H1 (cell line): ENCODE measurements at regions not wholly inside any gene's neighbourhood (a gene's known extent, or its start where the extent isn't known, plus 50 kb on each side); places are given as distances from the start of the nearest gene placed in this dataset.

Source experiments
- CTCF ChIA-PET: fragments of 300-600 bp; sonication (Branson Sonifier 250); formaldehyde crosslinking; loops from one replicate; lab custom pipeline; 2021; ENCODE audit not compliant: partially characterized antibody; lab: Charles Lee
- POLR2A ChIA-PET: fragments of 300-600 bp; sonication (Branson Sonifier 250); formaldehyde crosslinking; loops from one replicate; lab custom pipeline; 2021; ENCODE audit warnings: inconsistent platforms; ENCODE audit not compliant: partially characterized antibody; lab: Charles Lee
- DNase-seq, 2 experiments: peaks; one replicate each; pipeline versions ENCODE4 v3.0.0 to v3.0.0-alpha.2; 2010 to 2022; ENCODE audit warnings: low spot score in 2 of 2, low read depth in 1 of 2, mixed read lengths in 1 of 2
- FAIRE-seq: peaks from 2 replicates; lab custom pipeline; 2011; peaks lifted over from hg19 to GRCh38; lab: Jason Lieb, UNC
- H2AFZ ChIP-seq: 2 replicates; pipeline ENCODE4 v1.8.1; 2012; ENCODE audit warnings: low read length, inconsistent platforms
- H2AK5ac ChIP-seq: 2 replicates; pipeline ENCODE4 v1.6.1; 2013; ENCODE audit warnings: low read depth, low read length
- H2BK120ac ChIP-seq: replicated peaks from 2 replicates; pipeline ENCODE3; 2013; ENCODE audit warnings: low read depth, low read length, inconsistent platforms
- H2BK12ac ChIP-seq: 2 replicates; pipeline ENCODE4 v1.6.1; 2013; ENCODE audit warnings: low read depth, low read length
- H2BK15ac ChIP-seq: 2 replicates; pipeline ENCODE4 v1.6.1; 2013; ENCODE audit warnings: low read length
- H2BK20ac ChIP-seq: 2 replicates; pipeline ENCODE4 v1.6.1; 2013; ENCODE audit warnings: low read length
- H2BK5ac ChIP-seq: 2 replicates; pipeline ENCODE4 v1.6.1; 2013; ENCODE audit warnings: low read depth, low read length
- H3K14ac ChIP-seq: 2 replicates; pipeline ENCODE4 v1.6.1; 2013; ENCODE audit warnings: inconsistent platforms; ENCODE audit not compliant: insufficient read length
- H3K18ac ChIP-seq: 2 replicates; pipeline ENCODE4 v1.6.1; 2013; ENCODE audit warnings: low read length; ENCODE audit errors: extremely low read depth
- H3K23ac ChIP-seq: 2 replicates; pipeline ENCODE4 v1.6.1; 2013; ENCODE audit warnings: inconsistent platforms; ENCODE audit not compliant: insufficient read length
- H3K23me2 ChIP-seq: 2 replicates; pipeline ENCODE4 v1.6.1; 2013; ENCODE audit warnings: low read depth, low read length
- H3K27ac ChIP-seq: 2 replicates; pipeline ENCODE4 v1.6.1; 2011; ENCODE audit warnings: low read depth, low read length, inconsistent platforms
- H3K27me3 ChIP-seq, 4 experiments: replicated peaks in 1 of 4; 1 replicate in 1 of 4; 2 replicates in 3 of 4; pipeline versions ENCODE4 v1.6.1 to v1.8.1; 2011 to 2013; ENCODE audit warnings: low read length in 3 of 4, mild to moderate bottlenecking in 3 of 4, inconsistent platforms in 2 of 4, mixed read lengths in 2 of 4, moderate library complexity in 1 of 4; ENCODE audit not compliant: control insufficient read depth in 3 of 4, insufficient read depth in 3 of 4; ENCODE audit errors: extremely low read depth in 1 of 4
- H3K36me3 ChIP-seq, 4 experiments: 2 replicates each; pipeline versions ENCODE4 v1.6.1 to v1.8.1; 2011 to 2013; ENCODE audit warnings: mild to moderate bottlenecking in 4 of 4, low read length in 3 of 4, moderate library complexity in 2 of 4, control low read depth in 1 of 4, inconsistent platforms in 1 of 4; ENCODE audit not compliant: insufficient read depth in 4 of 4, control insufficient read depth in 2 of 4
- H3K4ac ChIP-seq: replicated peaks from 2 replicates; pipeline ENCODE3; 2013; ENCODE audit warnings: low read length, low read depth, mixed read lengths, inconsistent platforms; ENCODE audit not compliant: insufficient read length
- H3K4me1 ChIP-seq, 4 experiments: replicated peaks in 1 of 4; 1 replicate in 1 of 4; 2 replicates in 3 of 4; pipeline versions ENCODE4 v1.6.1 to v1.8.1; 2011 to 2013; ENCODE audit warnings: low read length in 3 of 4, inconsistent platforms in 2 of 4, mixed read lengths in 1 of 4; ENCODE audit not compliant: insufficient read depth in 4 of 4, control insufficient read depth in 3 of 4
- H3K4me2 ChIP-seq, 2 experiments: 2 replicates each; pipeline versions ENCODE4 v1.6.1 to v1.8.1; 2011 to 2013; ENCODE audit warnings: low read depth in 2 of 2, low read length in 2 of 2, control low read depth in 1 of 2, inconsistent platforms in 1 of 2, mild to moderate bottlenecking in 1 of 2; ENCODE audit not compliant: insufficient read depth in 1 of 2
- H3K4me3 ChIP-seq, 4 experiments: fragments of 200-600, 300-600 bp in 1 of 4; sonication (generic), shearing (Covaris generic), sonication (Bioruptor Twin) in 1 of 4; 2 replicates each; pipeline versions ENCODE4 v1.5.1 to v1.8.1; 2011 to 2016; ENCODE audit warnings: low read length in 4 of 4, low read depth in 3 of 4, control low read depth in 2 of 4, inconsistent platforms in 2 of 4, mild to moderate bottlenecking in 2 of 4, mixed read lengths in 1 of 4, moderate library complexity in 1 of 4; ENCODE audit not compliant: insufficient read depth in 2 of 4; ENCODE audit errors: extremely low read depth in 1 of 4
- H3K56ac ChIP-seq: replicated peaks from 2 replicates; pipeline ENCODE3; 2013; ENCODE audit warnings: low read depth, mild to moderate bottlenecking, mixed read lengths, low read length, inconsistent platforms; ENCODE audit not compliant: insufficient read length
- H3K79me1 ChIP-seq: 2 replicates; pipeline ENCODE4 v1.6.1; 2013; ENCODE audit warnings: low read depth, low read length, control low read depth
- H3K79me2 ChIP-seq, 2 experiments: 2 replicates each; pipeline versions ENCODE4 v1.6.1 to v1.8.1; 2012 to 2013; ENCODE audit warnings: low read length in 2 of 2, mild to moderate bottlenecking in 2 of 2, inconsistent platforms in 1 of 2; ENCODE audit not compliant: insufficient read depth in 2 of 2, control insufficient read depth in 1 of 2
- H3K9ac ChIP-seq, 4 experiments: replicated peaks in 1 of 4; 1 replicate in 1 of 4; 2 replicates in 3 of 4; pipeline versions ENCODE4 v1.6.1 to v1.8.1; 2011 to 2013; ENCODE audit warnings: low read depth in 3 of 4, low read length in 3 of 4, control low read depth in 2 of 4, mild to moderate bottlenecking in 2 of 4, moderate library complexity in 2 of 4, inconsistent platforms in 1 of 4; ENCODE audit errors: extremely low read depth in 1 of 4
- H3K9me3 ChIP-seq, 2 experiments: 2 replicates each; pipeline versions ENCODE4 v1.6.1 to v1.8.1; 2012 to 2013; ENCODE audit warnings: mild to moderate bottlenecking in 2 of 2, moderate library complexity in 2 of 2, control low read depth in 1 of 2, inconsistent platforms in 1 of 2, low read depth in 1 of 2, low read length in 1 of 2, mixed read lengths in 1 of 2; ENCODE audit not compliant: insufficient read depth in 2 of 2
- H4K20me1 ChIP-seq, 2 experiments: replicated peaks in 1 of 2; 2 replicates each; pipeline versions ENCODE3 to v1.8.1; 2011 to 2013; ENCODE audit warnings: inconsistent platforms in 2 of 2, low read length in 2 of 2, mild to moderate bottlenecking in 1 of 2; ENCODE audit not compliant: insufficient read depth in 2 of 2, control insufficient read depth in 1 of 2
- H4K5ac ChIP-seq: 2 replicates; pipeline ENCODE4 v1.6.1; 2013; ENCODE audit warnings: low read length, low read depth, mixed read lengths, inconsistent platforms; ENCODE audit not compliant: insufficient read length
- H4K8ac ChIP-seq: 2 replicates; pipeline ENCODE4 v1.8.0; 2013; ENCODE audit warnings: mild to moderate bottlenecking, moderate library complexity, low read length, inconsistent platforms; ENCODE audit not compliant: insufficient read depth; ENCODE audit errors: extremely low read depth
- H4K91ac ChIP-seq: replicated peaks from 2 replicates; pipeline ENCODE3; 2013; ENCODE audit warnings: low read length, mixed read lengths, inconsistent platforms; ENCODE audit not compliant: insufficient read length
- ATF2 ChIP-seq: IDR thresholded peaks from 2 replicates; pipeline ENCODE4 v1.6.1; 2012; ENCODE audit warnings: low read length, inconsistent platforms
- ATF3 ChIP-seq: IDR thresholded peaks from 2 replicates; pipeline ENCODE4 v1.6.1; 2011; ENCODE audit warnings: low read depth, mild to moderate bottlenecking, low read length; ENCODE audit not compliant: insufficient read depth
- CREB1 ChIP-seq: IDR thresholded peaks from 2 replicates; pipeline ENCODE4 v1.6.1; 2012; ENCODE audit warnings: inconsistent platforms
- SAP30 ChIP-seq: fragments of 300-600 bp; sonication (generic); IDR thresholded peaks from 2 replicates; pipeline ENCODE4 v1.7.1; 2012; ENCODE audit warnings: low read length, moderate library complexity, mild to moderate bottlenecking, inconsistent platforms; ENCODE audit not compliant: insufficient read depth, insufficient replicate concordance
- SP2 ChIP-seq: IDR thresholded peaks from 2 replicates; pipeline ENCODE4 v1.6.1; 2012; ENCODE audit warnings: mild to moderate bottlenecking, low read length, inconsistent platforms
- TAF1 ChIP-seq: IDR thresholded peaks from 2 replicates; pipeline ENCODE4 v1.6.1; 2011; ENCODE audit warnings: mild to moderate bottlenecking, low read depth, low read length
- TAF7 ChIP-seq: optimal IDR thresholded peaks from 2 replicates; pipeline ENCODE3; 2011; ENCODE audit warnings: low read depth, mild to moderate bottlenecking, inconsistent platforms, low read length, moderate library complexity, borderline replicate concordance
- ZNF274 ChIP-seq: IDR thresholded peaks from 2 replicates; pipeline ENCODE4 v1.7.0; 2012; ENCODE audit warnings: low read length, borderline replicate concordance; ENCODE audit errors: extremely low read depth
- WGBS, 2 experiments: shearing (Covaris generic) in 1 of 2; methylation state at CpG; one replicate each; pipeline versions ENCODE4 v1.1.6 to v1.1.7; 2013 to 2015; ENCODE audit warnings: low lambda C conversion rate in 2 of 2, mixed read lengths in 2 of 2, inconsistent platforms in 1 of 2, low coverage in 1 of 2, missing lambda C conversion rate in 1 of 2; ENCODE audit not compliant: insufficient replicate concordance in 2 of 2, insufficient coverage in 1 of 2, insufficient read length in 1 of 2; ENCODE audit errors: extremely low coverage in 1 of 2, missing lambda C conversion rate in 1 of 2; 5-methylcytosine and 5-hydroxymethylcytosine counted together

GRCh38 chrX:82384401-82384800 lies 1123.7 kb upstream of the POU3F4 start:
- Histone ChIP-seq H3K27me3 (no peaks in the 10 kb centered on the region), H2BK20ac (no peak overlapping the region), H3K23ac (no peak overlapping the region), H3K9ac (no peak overlapping the region), H2BK12ac (no peak overlapping the region), H3K27ac (no peak overlapping the region), H3K4me2 (no peak overlapping the region), H4K8ac (no peak overlapping the region), H3K14ac (no peak overlapping the region), H3K56ac (no peak overlapping the region), H3K4me1 (no peaks in the 10 kb centered on the region), H4K5ac (no peak overlapping the region), H3K18ac (no peak overlapping the region), H2AK5ac (no peak overlapping the region), H3K23me2 (no peaks in the 10 kb centered on the region), H2BK5ac (no peak overlapping the region), H3K4me3 (no peak overlapping the region), H2AFZ (no peak overlapping the region), H4K91ac (no peak overlapping the region), H2BK120ac (no peak overlapping the region), H3K79me1 (no peaks in the 10 kb centered on the region), H3K4ac (no peak overlapping the region), H2BK15ac (no peak overlapping the region), H3K79me2 (no peaks in the 10 kb centered on the region), H3K9me3 (no peaks in the 10 kb centered on the region), H4K20me1 (no peaks in the 10 kb centered on the region), H3K36me3 (no peaks in the 10 kb centered on the region)
- no peak for DNase-seq
- ChIA-PET CTCF (no interaction called here), POLR2A (no interaction called here)
- FAIRE-seq, result no peak
- TF ChIP-seq SP2, result no peak
- no peak for TF ChIP-seq CREB1
- TF ChIP-seq ATF3, result no peak
- TF ChIP-seq TAF1, result no peak
- no peak for TF ChIP-seq SAP30
- TF ChIP-seq ATF2, result no peak
- TF ChIP-seq ZNF274, result no peak
- no peak for TF ChIP-seq TAF7
- WGBS, 2 experiments, result 100% methylated on average over 1 of the region's 3 CpGs; no CpG with 5 or more reads in 1 of the 2 experiments
